Retina (tissue), 1 donor: ENCODE measurements at regions not wholly inside any gene's neighbourhood (a gene's known extent, or its start where the extent isn't known, plus 50 kb on each side); places are given as distances from the start of the nearest gene placed in this dataset.

Experiments used
- DNase-seq: peaks from one replicate; pipeline ENCODE4 v3.0.0-alpha.2; 2016

- no peak for DNase-seq
Observed at GRCh38 chr10:120705309-120705708, 145.9 kb upstream of the WDR11 start.

GRCh38 chr10:120710076-120710475 lies 141.1 kb upstream of the WDR11 start:
- no peak for DNase-seq

GRCh38 chr10:120711860-120712259 lies 139.3 kb upstream of the WDR11 start:
- peak; percentile 4 for DNase-seq

DNA sequence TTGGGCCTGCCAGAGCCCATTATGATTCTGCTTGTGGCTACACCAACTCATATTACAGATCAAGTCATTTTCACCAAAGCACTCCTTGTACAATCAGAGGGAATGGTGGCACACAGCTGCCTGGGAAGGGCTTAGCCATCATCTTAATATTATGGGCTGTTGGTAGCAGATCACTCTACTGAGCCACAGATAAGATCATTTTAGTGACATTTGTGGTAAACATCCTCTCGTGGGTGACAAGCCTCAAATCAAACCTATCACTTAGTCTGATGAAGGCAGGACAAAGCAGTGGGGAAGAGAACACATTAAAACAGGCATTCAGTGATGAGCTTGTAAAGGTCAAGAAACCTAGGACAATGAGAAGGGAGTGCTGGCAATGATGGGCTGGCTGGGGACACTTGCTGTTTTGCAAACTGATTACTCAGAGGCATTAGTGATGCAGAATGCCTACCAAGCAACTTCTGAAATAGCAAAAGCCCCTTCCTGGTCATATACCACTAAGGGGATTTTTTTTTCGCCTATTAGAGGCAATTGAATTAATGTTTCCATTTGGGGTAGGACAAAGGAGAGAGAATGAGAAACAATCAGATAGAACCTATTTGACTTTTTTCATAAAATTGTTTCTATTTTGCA lies 137.5 kb upstream of the WDR11 start:
- DNase-seq, result no peak

DNA sequence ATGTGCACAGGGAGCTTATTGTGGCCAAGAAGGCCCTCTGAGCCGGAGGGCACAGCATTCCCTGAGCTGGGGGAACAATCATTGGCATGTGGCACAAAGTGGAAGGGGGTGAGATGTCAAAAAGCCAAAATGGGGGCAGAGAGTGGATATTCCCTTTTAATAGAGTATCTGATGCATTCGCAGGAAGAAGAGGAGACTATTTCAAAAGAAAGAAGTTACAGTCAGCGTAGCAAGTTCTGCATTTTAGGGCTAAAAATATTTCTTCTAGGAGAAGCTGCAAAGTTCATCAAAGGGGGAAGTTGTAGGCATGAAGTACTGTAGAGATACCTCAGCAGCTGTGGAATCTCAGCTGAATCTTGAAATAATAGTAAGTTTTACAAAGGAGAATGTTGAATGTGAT lies 136.0 kb upstream of the WDR11 start:
- DNase-seq, result no peak

GRCh38 chr10:120719333-120719732 lies 131.8 kb upstream of the WDR11 start:
- no peak for DNase-seq

- no peak for DNase-seq
Observed at GRCh38 chr10:120727001-120727400, 124.2 kb upstream of the WDR11 start.

DNA sequence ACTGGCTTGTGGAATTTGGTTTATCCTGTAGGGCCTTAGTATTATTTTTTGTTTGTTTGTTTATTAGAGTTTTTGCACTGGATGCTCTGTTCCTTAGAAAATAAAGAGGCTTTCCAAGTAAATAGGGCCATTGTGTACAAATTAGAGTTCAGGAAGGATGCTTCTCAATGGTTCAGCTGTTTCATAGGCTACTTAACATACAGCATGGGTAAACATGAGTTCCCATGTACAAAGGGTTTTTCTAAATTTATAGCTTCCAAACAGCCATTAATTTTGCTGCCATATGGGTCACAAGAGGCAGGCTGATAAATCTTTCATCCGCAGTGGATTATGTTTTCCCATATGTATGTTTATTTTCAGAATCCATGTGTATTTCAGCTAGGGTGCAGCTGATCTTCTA lies 121.6 kb upstream of the WDR11 start:
- no peak for DNase-seq

DNA sequence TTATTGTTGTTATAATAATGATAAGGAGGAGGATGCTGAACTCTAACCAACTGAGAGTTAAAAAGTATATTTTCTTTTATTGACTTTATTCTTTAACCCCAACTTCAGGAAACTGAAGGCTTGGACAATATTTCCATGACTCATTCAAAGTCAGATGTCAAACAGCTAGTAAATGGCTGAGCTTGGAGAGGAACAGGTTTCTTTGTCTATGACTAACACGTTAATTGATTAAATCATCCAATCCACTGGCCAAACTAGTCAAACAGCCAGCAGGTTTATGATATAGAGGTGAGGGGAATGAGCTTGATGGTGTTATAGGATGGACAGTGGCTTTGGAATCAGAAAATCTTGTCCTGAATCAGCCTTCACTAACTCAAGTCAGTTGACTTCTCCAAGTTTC lies 119.1 kb upstream of the WDR11 start:
- no peak for DNase-seq

- DNase-seq, result no peak
Observed at GRCh38 chr10:120732643-120733313, 118.4 kb upstream of the WDR11 start.

- no peak for DNase-seq
Observed at GRCh38 chr10:120734483-120735078, 116.6 kb upstream of the WDR11 start.

- DNase-seq, result no peak
Observed at GRCh38 chr10:120735315-120735714, 115.8 kb upstream of the WDR11 start.

DNA sequence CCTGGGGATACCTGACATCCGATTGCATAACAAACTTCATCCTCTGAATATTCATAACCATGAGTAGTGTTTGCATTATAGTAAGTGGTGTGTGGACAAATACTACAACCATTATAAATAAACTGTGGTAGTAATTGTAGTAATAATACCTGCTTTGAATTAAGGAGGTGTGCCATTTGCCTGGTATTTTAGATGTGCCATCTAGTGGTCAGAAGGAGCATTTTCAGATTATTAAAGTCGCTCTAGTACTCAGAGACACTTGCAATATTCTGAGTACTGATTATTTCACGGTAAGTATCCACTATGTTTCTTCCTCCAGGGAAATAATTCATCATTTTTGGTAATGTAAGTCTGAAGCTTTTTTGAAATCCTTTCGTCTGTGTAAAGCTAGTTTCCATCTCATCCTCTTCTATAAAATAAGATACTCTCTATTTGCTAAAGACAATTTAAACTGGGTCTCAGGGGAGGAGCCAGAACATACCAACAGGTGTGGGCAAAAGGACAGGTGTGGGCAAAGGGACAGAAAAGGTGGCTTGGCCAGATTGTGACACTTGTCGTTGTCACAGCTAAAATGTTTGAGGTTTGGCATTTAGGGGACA lies 115.3 kb upstream of the WDR11 start:
- no peak for DNase-seq

DNA sequence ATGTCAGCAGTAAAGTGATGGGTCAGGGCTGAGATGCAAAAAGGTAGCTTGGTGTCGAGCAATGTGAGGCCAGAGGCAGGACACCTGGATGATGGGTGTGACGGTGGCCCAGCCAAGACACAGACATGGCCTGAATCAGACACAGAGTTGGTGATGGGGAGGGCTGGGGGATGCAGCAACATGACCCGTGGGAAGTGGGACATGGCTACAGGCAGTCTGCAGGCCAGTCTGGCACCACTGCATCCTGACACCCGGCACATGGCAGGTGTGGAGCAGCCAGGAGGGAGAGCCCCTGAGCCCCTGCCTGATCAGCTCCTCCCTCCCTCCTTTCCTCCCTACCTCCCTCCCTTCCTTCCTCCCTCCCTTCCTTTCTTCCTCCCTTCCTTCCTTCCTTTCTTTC lies 114.8 kb upstream of the WDR11 start:
- no peak for DNase-seq

GRCh38 chr10:120738658-120739057 lies 112.5 kb upstream of the WDR11 start:
- DNase-seq, result no peak

- no peak for DNase-seq
Observed at GRCh38 chr10:120741396-120741795, 109.8 kb upstream of the WDR11 start.

- DNase-seq, result no peak
Observed at GRCh38 chr10:120742373-120742772, 108.8 kb upstream of the WDR11 start.

GRCh38 chr10:120744040-120744439 lies 107.1 kb upstream of the WDR11 start:
- no peak for DNase-seq

- peak; percentile 71 for DNase-seq
Observed at GRCh38 chr10:120746001-120746777, 105.0 kb upstream of the WDR11 start.

- no peak for DNase-seq
Observed at GRCh38 chr10:120748519-120748918, 102.6 kb upstream of the WDR11 start.

- DNase-seq, result no peak
Observed at GRCh38 chr10:120749072-120749471, 102.1 kb upstream of the WDR11 start.

GRCh38 chr10:120749856-120750566 lies 101.2 kb upstream of the WDR11 start:
- no peak for DNase-seq

- no peak for DNase-seq
Observed at GRCh38 chr10:120755771-120756170, 95.4 kb upstream of the WDR11 start.
